ENCODE measurements at regions not wholly inside any gene's neighbourhood (a gene's known extent, or its start where the extent isn't known, plus 50 kb on each side); places are given as distances from the start of the nearest gene placed in this dataset.
"Not testable (repeated sequence)": the region's sequence is repeated elsewhere in the genome, so short reads cannot be mapped to it uniquely, and the experiment has no call there.

GRCh38 chr6:170096191-170096802, 194.6 kb downstream of the DLL1 start:
- DNase-seq, result no peak

DNA sequence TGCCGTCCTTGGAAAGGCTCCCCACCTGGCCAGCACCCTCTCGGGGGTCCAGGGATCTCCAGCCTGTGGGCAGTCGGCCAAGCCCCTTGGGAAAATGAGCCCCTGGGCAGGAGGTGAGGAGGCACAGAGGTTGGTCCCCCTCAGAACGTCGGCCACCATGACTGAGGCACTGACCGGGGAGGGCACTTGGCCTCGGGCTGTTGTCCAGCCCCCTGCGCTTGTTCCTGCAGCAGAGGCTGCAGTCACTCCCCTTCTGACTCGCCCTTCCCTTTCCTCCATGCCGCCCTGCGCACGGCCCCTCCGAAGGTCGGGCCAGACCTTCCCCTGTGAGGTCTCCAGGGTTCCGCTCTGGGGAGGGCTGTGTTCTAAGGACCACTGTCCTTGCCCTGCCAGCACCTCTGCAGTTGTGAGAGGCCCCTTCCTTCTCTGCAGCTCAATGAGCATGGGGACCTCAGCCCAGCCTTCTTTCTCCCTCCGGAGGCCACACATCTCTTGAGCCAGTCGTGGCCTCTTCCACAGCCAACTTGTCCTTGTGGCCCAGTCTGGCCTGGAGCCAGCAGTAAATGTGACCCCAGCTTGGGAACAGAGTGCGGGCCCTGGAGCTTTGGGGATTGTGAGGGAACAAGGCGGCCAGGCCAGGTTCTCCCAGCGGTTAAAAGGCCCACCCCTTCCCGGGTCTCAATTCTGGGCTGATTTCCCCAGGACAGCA, 195.5 kb downstream of the DLL1 start:
- no peak for DNase-seq

- no peak for DNase-seq
Observed at GRCh38 chr6:170094686-170095272, 196.1 kb downstream of the DLL1 start.

GRCh38 chr6:170093658-170094596, 197.0 kb downstream of the DLL1 start:
- no peak for DNase-seq

GRCh38 chr6:170093276-170093657, 197.6 kb downstream of the DLL1 start:
- DNase-seq, result no peak

GRCh38 chr6:170092826-170093225, 198.1 kb downstream of the DLL1 start:
- DNase-seq, result no peak

DNA sequence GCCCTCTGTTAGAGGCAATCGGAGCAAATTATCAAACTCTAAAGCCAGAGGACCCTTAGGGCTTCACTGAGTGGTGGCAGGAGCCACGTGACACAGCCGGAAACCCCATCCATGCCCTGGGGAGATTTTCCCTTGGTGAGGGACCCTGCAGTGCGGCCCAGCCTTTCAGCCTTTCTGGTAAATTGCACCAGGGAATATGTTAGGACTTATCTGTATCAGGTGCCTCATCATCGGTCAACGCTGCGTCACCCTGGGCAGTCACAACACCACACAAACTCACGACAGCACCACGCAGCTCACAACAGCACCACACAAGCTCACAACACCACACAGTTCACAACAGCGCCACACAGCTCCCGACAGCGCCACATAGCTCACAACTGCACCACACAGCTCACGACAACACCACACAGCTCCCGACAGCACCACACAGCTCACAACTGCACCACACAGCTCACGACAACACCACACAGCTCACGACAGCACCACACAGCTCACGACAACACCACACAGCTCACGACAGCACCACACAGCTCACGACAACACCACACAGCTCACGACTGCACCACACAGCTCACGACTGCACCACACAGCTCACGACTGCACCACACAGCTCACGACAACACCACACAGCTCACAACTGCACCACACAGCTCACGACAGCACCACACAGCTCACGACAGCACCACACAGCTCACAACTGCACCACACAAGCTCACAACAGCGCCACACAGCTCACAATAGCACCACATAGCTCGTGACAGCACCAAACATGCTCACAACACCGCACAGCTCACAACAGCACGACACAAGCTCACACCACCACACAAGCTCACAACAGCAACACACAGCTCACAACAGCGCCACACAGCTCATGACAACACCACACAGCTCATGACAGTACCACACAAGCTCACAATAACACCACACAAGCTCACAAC, 199.0 kb downstream of the DLL1 start:
- DNase-seq, result no peak

GRCh38 chr6:170091000-170091638, 199.8 kb downstream of the DLL1 start:
- no peak for DNase-seq

- DNase-seq, result no peak
Observed at GRCh38 chr6:170090561-170090960, 200.3 kb downstream of the DLL1 start.

DNA sequence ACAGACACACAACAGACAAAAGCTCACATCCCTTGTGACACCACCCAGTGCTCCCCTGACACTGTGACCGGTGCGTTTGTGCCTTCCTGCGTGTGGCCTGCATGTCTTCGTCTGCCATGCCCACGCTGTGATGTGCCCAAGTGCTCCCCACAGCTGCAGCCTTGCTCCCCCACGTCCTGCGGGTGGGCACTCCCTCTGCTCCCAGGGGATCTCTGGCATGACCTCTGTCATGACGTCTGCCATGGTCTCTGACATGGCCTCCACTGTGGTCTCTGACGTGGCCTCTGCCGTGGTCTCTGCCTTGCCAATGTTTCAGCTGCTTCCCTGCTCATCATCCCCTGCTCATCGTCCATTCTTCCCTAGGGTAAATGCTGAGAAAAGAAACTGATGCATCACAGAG, 200.9 kb downstream of the DLL1 start:
- no peak for DNase-seq

- no peak for DNase-seq
Observed at GRCh38 chr6:170088582-170088955, 202.3 kb downstream of the DLL1 start.

DNA sequence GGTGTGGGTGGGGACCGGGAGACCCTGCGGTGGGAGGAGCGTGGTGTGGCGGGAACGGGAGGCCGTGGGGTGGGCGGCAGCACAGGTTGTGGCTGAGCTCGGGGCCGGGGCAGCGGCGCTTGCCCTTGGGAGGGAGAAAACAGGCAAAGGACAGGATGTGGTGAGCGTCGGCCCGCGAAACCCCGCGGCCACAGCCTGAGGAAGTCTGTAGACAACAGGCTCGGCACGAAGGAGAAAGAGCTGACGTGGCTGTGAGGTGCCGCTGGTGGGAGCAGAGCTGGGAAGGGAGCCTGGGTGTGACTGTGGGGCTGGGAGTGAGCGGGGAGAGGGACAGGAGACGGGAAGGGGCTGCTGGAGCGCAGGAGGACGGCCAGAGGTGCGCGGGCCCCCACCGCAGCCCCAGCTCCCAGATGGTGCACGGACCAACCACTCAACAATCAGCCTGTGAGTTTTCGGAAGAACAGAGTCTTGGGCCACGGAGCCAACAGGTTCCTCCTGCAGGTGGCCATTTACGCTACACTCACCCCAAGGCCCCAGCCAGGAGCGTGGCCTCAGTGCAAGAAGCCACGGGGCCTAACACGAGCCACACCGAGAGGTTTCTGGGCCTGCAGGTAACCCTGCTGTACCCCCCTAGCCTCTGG, 202.8 kb downstream of the DLL1 start:
- DNase-seq, result no peak

- not testable (repeated sequence) for DNase-seq
Observed at GRCh38 chr6:170087421-170087780, 203.5 kb downstream of the DLL1 start.

DNA sequence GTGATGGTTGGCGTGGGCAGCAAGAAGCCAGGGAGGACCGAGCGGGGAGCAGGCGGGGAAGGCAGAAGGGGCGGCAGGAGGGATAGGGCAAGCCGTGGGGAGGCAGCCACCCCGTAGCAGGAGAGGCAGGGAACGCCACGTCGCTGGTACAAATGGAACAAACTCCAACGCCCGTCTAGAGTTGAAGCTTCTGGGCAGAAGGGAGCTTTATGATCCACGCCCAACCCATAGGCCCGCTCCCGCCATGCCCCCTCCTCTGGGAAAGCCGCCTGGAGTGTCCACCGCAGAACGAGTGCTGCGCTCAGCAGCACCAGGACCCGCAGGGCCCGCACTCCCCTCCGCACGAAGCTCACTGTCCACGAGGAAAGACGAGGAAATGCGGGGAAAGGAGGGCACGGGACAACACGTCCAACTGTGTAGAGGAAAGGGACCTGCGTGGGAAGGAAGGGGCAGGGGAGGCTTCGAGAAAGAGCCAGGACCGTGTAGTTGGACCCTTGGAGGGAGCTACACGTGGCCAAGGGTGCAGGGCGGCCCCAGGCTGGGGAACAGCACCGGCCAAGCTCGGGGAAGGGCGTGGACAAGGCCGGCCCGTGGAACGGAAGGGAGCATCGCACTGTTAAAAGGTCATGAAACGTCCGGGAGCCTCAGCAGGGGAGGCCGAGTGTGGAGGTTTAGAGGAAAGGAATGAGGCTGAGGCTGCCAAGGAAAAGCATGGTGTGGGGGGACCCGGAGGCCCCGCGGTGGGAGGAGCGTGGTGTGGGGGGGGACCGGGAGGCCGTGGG, 204.0 kb downstream of the DLL1 start:
- no peak for DNase-seq

DNA sequence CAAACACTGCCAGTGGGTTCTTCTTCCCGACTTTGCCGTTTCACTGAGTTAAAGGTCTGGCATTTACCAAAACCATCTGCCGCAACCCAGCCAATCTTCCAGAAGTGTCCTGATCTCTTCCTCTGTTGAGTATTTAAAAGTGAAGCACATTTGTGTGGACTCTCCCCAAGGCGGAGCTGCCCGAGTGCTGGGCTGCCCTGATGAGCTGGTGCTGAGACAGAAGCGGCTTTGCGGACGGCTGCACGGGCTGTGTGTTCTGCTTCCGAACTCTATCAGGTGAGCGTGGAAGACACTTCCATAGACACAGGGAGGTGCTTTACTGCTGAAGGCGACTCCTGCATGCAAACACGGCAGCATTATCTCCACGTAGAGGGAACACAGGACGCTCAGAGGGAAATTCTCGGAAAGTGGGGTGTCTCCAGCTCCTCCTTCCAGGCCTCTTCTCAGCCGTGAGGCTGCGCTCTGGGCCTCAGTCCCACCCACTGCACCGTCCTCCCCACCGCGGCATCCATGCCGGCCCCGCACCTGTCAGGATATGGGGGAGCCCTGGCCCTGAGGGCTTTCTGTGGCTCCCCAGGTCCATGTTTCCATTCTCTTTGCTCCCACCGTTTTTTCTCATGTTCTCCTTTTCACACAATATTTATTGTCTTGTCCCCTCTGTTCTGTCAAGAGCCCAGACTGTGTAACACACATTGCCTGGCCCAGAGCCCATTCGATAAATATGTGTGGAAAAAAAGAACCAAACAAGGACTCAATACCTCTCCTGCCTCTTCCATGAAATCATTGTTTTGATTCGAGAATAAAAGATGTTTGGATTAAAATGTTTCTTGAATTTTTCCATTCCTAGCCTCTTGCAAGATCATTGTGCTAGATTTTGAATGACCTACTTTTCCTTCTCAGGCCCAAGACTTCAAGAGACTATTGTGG, 205.1 kb downstream of the DLL1 start:
- no peak for DNase-seq

GRCh38 chr6:170084166-170084730, 206.6 kb downstream of the DLL1 start:
- DNase-seq, result no peak

DNA sequence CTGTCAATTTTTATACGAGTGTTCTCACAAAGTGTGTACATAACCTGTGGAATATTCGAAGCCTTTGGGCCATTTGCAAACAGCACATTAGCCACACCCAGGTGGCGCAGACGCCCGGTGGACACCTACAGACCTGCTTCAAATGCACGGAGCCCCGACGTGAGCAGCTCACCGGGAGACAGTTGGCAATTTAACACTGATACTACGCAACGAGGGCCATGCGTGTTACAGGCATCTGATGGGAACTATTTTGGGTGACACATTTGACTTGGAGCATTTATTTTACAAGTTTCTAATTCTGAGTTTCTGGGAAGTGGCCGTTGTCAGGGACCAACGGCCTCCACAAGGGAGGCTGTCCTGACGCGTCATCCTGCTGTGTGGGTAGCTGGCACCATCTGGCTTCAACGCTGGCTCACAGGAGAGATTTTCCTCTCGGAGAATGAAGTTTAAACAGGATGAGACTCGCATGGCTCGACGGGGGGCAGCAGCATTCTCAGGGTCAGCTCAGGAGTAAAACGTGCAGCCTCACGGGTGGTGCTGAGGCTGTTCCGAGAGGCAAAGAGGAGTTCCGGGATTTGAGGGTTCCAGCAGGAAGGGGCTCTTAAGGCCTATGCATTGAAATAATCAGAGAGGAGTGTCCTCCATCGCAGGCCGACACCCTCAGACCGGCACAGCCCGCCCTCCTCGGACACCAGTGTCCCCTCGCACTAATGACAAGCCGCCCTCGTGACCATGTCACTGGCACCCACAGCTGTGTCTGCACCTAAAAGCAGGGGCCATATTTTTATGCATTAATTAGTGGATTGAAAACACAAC, 207.4 kb downstream of the DLL1 start:
- DNase-seq, result no peak
